GM18951 (cell line): ENCODE measurements at regions not wholly inside any gene's neighbourhood (a gene's known extent, or its start where the extent isn't known, plus 50 kb on each side); places are given as distances from the start of the nearest gene placed in this dataset.
"Not testable (repeated sequence)": the region's sequence is repeated elsewhere in the genome, so short reads cannot be mapped to it uniquely, and the experiment has no call there.

Experiments
- POLR2A ChIP-seq: IDR thresholded peaks from 4 replicates; pipeline ENCODE4 v1.6.1; 2011; ENCODE audit warnings: mild to moderate bottlenecking; ENCODE audit not compliant: insufficient read length, insufficient read depth; ENCODE audit errors: extremely low read depth
- in situ Hi-C: fragments of 300-500 bp; cut with MboI; formaldehyde crosslinking; loops from one replicate; pipeline ENCODE4 v1.12.0; 2022; ENCODE audit warnings: low sequenced_read_pairs, mixed read lengths, inconsistent platforms; ENCODE audit not compliant: unreplicated experiment

DNA sequence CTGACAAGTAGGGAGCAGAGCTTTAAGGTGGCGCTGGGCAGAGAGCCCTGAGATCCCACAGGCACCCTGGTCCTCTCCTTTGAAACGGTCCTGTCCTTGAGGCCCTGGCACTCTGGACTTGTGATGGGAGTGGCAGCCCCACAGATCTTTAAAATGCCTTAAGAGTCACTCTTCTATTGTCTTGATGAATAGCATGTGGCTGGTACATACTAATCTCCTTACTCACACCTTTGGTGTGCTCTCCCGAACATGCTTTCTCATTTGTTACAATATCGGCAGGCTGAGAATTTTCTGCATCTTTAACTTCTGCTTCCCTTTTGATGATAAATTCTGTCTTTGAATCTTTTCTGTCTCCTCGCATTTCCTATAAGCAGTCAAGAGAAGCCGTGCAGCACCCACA is 333.8 kb downstream of the TFAP2A start:
- in situ Hi-C loops = no loop called here
- TF ChIP-seq POLR2A = no peak

DNA sequence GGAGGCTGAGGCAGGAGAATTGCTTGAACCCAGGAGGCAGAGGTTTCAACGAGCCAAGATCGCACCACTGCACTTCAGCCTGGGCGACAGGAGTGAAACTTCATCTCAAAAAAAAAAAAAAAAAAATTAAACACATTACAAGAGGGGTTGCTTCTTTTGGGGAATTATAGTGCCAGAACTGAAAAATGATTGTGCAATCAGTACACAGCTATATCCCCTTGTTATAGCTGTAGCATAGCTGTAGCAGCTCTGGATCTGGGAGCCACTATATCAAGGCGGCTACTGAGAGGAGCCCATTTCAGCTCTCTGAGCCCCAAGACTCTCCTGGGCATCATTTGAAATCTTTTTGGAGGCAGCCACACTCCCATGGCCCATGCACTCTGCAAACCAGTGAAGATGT is 334.3 kb downstream of the TFAP2A start:
- in situ Hi-C loops = no loop called here
- no peak for TF ChIP-seq POLR2A

DNA sequence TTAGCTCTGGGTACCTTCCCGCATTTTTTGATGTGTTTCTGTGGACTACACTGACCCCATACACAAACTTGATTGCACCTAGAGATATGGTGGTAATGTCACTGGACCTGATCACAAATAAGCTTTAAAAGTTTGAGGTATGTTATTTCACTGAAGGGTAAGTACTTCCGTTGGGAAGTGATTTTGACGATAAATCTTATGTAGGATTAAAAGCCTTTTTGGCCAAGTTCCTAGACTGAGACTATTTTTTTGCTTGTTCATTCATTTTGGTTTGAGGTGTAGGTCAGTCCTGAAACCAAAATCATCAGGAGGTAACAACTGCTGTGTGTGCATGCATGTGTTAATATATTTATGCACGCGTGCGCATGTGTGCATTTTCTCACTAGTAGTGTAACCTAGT is 336.3 kb downstream of the TFAP2A start:
- in situ Hi-C loops = no loop called here
- TF ChIP-seq POLR2A = no peak

DNA sequence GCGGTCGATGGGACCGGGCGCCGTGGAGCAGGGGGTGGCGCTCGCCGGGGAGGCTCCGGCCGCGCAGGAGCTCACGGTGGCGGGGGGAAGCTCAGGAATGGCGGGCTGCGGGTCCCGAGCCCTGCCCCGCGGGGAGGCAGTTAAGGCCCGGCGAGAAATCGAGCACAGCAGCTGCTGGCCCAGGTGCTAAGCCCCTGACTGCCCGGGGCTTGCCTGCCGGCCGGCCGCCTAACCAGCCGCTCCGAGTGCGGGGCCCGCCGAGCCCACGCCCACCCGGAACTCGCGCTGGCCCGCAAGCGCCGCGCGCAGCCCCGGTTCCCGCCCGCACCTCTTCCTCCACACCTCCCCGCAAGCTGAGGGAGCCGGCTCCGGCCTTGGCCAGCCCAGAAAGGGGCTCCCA is 340.1 kb downstream of the TFAP2A start:
- in situ Hi-C loops = not testable (repeated sequence)

DNA sequence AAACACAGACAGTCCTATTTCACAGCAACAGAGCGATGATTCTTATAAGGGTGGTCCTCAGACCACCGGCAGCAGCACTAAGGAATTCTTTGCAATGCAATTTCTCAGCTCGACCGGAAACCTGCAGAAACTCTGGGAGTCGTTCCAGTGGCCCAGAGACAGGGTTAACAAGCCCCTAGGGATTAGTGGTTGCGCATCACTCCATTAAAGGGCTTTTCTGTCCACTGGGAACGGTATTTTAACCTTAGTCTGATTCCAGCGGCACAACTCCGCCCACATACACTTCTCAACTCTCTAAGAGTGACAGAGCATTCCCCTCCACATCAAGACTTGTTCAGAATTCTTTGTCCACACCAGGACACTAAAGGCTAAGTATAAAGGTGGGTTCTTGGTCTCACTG is 341.5 kb downstream of the TFAP2A start:
- TF ChIP-seq POLR2A = no peak
- in situ Hi-C loops = no loop called here

DNA sequence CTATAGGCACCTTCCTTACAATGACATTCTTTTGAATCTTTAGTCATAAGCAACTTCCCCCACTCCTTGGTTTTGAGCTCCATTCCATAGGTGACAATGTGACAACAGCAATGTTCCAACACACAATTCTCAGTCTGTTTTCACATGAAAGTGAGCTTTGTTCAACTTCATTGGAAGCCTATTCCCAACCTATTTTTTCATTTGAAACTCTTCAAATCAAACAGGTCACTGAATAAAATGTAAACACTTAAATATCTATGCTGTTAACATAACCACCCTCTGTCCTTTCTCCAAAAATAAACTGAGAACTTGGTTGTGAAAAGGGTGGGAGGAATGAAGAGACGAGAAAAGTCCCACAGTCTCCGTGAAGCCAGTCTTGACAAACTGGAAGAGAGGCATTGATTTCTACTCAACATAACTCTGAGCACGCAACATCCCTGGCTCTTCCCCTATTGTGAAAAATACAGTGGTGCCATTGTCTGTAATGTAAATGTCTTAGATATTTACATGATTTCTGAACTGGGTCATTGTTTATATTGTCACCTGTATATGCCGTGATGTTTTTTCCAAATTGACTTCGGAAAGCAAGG is 343.1 kb downstream of the TFAP2A start:
- TF ChIP-seq POLR2A = no peak
- in situ Hi-C loops = no loop called here

DNA sequence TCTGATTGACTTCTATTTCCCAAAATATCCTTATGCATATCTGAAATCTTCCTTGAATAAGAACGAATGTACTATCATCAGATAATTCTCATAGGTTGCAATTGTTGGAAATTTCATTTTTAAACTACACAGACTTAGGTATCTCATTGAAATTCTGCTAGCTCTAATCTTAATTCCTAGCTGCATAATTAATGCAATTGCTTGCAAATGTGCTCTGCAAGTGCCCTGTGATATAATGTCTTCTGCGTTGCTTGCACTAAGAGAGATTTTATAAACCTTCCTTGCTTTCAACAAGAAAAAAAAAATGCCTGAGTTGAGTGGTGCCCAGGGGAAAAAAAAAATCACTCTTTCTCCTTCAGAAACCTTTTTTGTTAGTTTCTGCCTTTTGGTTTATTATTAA is 354.9 kb downstream of the TFAP2A start:
- in situ Hi-C loops = no loop called here

DNA sequence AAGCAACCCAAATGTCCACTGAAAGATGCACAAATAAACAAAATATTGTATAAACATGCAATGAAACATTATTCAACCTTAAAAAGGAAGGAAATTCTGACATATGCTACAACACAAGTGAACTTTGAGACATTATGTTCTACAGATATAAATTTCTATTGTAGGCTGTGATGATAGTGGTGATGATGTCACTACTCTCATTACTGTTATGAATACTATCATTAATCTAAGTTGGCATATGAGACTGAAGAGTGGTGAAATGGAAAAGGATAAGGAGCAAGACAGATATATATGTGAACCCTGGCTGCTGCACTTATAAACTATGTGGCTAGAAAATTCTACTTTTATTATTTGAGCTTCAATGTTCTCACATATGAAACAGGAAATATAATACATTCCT is 360.2 kb downstream of the TFAP2A start:
- in situ Hi-C loops = no loop called here
- no peak for TF ChIP-seq POLR2A

More for the DNA sequence above, 354.9 kb downstream of the TFAP2A start:
- no peak for TF ChIP-seq POLR2A

DNA sequence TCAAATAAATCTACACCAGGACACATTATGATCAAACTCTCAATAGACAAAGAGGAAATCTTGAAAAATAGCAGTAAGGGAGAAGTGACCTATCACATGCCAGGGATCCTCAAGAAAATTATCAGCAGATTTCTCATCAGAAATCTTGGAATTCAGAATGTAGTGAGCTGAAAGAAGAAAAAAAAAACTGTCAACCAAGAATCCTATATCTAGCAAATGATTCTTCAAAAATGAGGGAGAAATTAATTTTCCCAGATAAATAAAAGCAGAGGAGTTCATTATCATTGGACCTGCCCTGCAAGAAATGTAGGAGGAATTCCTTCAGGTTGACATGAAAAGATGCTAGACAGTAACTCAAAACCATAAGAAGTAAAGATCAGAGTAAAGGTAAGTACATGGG is 363.6 kb downstream of the TFAP2A start:
- TF ChIP-seq POLR2A = no peak
- in situ Hi-C loops = no loop called here

DNA sequence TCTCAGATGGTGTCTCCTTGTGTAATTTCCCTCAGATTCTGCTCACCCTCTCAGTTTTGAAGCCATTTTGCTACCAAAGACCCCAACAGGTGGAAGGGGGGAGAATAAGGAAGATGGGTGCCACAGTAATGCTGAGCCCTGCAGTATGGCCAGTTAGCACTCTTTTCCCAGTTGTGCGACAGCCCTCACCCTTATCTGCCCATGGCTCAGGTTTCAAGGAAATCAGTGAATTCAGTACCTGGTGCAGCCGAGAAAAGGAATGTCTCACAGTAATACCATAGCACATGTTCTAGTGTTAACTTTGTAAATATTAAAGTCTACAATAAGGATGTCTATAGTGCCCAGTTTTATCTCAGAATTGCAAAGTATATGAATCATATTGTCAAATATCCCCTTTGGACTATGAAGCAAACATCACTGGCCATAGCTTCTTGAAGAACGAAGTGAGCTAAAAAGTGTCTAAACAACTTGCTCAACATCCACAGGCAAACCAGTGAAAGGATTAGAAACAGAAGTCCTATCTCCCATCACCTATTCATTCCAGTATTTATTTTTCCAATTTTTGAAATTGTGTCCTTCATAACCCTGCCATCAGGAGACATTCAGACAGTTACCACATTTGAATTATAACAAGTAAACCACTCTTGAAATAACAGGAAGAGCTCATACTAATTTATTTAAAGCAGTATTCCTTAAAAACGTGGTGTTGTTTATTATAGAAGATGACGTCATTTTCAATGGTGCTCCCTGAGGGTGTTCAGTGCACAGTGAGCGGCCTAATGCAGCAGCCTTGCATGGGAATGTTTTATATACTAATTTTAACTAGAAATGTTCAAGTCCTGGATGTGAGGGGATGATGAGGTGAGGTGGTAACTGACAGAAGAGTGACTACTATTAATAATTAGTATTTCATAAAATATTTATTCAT is 366.2 kb downstream of the TFAP2A start:
- in situ Hi-C loops = loop anchor here (25.0 kb wide), 1 partner anchor 389 kb away; no protein-coding TSS in a partner anchor
- no peak for TF ChIP-seq POLR2A

DNA sequence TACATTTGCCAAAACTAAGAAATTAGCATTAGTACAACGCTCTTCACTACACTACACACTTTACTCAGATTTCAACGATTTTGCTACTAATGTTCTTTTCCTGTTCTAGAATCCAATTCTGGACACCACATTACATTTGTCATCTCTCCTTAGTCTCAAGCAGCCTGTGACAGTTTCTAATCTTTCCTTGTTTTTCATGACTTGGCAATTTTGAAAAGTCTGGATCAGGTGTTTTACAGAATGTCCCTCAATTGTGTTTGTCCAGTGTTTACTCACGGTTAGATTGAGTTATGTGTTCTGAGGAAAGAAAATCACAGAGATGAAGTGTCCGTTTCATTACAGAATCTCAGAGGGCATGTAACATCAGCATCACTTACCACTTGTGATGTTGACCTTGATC is 372.6 kb downstream of the TFAP2A start:
- in situ Hi-C loops = loop anchor here (25.0 kb wide), 1 partner anchor 395 kb away; no protein-coding TSS in a partner anchor
- TF ChIP-seq POLR2A = no peak

DNA sequence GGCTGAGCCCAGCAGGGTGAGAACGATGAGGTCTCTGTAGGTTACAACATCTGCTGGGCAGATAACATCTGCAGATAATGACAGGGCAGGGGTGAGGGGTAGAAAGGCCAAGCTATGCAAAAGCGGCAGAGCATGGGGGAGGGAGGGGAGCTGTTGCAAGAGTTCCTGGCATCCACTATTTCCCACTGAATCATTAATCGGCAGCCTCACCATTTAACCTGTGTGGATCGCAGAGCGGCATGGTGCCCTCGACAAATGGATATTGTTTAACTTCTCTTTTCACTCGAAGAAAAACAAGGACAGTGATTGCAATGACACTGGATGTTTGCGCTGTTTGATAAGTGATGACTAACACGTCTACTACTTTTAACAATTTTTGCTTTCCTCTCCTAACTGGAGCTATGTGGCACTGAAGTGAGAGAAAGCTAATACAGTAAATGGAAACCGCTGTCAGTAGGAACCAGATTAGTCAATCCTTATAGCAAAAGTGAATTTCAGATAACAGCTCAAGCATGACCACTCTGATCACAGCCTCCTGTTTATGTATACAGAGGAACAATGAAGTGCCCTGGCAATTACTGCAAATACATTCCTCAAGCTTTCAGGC is 381.5 kb downstream of the TFAP2A start:
- TF ChIP-seq POLR2A = no peak
- in situ Hi-C loops = loop anchor here (25.0 kb wide), 1 partner anchor 404 kb away; no protein-coding TSS in a partner anchor

DNA sequence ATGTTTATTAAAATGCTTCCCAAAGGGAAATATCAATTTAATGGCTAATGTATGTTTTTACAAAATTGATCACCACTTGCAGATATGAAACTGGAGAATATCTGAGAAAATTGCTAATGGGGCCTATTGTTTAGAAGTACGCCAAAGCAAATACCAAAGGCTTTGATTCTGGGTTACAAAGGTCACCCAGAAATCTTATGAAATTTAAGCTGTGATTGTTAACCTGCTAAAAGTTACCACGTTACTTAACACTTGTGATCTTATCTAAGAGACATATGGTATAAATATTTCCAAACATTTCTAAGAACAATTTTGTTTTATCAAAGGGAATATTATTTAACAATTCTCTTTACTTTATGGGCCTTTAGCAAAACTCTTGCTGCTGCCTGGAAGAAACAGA is 383.3 kb downstream of the TFAP2A start:
- in situ Hi-C loops = loop anchor here (25.0 kb wide), 1 partner anchor 406 kb away; no protein-coding TSS in a partner anchor
- no peak for TF ChIP-seq POLR2A
